Erythroblast (primary cell): ENCODE measurements at regions not wholly inside any gene's neighbourhood (a gene's known extent, or its start where the extent isn't known, plus 50 kb on each side); places are given as distances from the start of the nearest gene placed in this dataset.
"Not testable (repeated sequence)": the region's sequence is repeated elsewhere in the genome, so short reads cannot be mapped to it uniquely, and the experiment has no call there.

Experiments
- DNase-seq, 2 experiments: peaks; one replicate each; lab custom pipeline; 2025; lab: John Stamatoyannopoulos, UW
- GATA1 ChIP-seq: IDR thresholded peaks from 2 replicates; pipeline ENCODE4 v1.6.1; 2011; ENCODE audit warnings: low read depth, mild to moderate bottlenecking, control low read depth, low read length, moderate library complexity
- POLR2A ChIP-seq: IDR thresholded peaks from 2 replicates; pipeline ENCODE4 v1.6.1; 2011; ENCODE audit warnings: mild to moderate bottlenecking, low read length

DNA sequence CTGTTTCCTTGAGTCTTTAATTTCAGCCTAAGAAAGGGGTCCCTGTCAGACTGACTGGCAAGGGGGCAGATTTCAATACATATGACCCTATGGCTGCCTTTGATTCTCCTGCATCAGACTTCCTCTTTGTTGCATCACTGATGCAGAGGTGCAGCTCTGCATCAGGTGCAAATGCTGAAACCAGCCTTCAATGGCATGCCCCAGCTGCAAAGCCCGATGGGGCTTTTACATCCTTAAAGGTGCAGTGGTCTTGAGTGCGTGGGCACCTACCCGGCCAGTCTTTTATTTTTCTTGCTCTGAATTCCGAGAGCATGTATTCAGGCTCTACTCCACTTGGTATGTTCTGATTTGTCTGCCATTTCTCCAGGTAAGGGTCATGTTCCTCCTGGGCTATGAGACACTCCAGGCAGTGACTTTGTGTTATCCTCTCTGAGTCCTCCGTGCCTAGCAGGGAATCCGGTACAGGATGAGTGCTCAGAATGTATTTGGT lies 169.5 kb downstream of the MYCN start:
- no peak for DNase-seq
- no peak for TF ChIP-seq GATA1
- no peak for TF ChIP-seq POLR2A

GRCh38 chr2:16109368-16109820 lies 169.0 kb downstream of the MYCN start:
- no peak for TF ChIP-seq GATA1
- no peak for TF ChIP-seq POLR2A
- DNase-seq, result no peak

DNA sequence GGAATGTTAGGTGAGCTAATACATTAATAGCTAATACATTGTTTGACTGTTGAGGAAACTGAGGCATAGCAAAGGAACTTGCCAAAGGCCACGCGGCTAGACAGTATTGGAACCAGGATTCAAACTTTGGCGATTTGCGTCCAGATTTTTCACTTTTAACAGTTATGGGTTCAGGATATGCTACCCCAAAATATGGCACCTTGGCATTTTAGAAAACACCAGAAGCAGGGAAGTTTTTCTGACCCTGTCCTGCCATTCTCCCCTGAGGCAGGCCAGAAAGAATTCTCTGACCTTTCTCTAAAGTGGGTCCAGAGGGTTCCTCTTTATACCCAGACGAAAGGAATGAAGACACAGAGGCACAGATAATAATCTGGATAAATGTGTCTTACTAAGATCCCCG lies 166.9 kb downstream of the MYCN start:
- no peak for DNase-seq
- TF ChIP-seq GATA1 (no peak), POLR2A (no peak)

DNA sequence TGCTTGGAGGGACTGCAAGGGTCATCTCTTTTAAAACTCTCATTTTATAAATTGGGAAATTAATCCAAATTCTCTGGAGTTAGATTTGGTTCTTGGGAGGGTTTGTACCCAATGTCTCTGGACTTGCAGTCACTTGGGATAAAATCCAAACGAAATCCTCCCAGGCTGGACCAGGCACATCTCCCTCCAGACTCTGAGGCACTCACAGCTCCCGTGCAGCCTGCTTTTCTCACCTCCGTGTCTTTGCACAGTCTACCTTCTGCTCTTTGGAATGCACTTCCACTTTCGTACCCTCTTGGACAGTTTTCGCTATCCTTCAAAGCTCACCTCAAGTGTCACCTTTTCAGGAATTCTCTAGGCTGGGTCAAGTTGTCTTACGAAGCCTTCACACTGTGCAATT lies 166.3 kb downstream of the MYCN start:
- no peak for TF ChIP-seq POLR2A
- no peak for TF ChIP-seq GATA1
- DNase-seq, result no peak

DNA sequence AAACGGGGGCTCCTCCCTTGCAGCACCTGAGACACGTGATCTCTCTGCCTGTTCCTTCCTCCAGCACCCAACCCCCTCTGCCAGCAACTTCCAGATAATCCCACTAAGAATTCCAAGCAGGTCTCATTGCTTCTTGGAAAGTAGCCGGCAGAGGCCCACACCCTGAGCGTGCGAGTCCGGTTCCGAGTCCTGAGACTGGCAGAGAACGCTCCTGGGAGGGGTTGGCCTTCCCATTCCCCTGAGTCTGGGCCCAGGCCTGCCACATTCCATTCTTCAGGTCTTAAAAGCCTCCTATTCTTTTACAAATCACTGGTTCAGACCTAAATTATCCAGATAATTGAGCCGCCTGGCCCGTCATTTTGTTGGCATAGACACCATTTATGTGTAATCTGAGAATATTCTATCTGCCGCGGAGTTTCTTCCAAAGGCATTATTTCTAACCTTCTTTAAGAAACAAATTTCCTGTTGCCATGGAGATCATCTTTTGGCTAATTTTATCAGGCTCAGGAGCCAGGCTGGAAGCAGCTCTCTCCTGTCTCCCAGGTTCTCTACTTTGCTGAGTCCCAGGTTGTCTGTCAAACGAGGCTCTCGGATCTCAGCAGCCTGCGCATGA lies 165.4 kb downstream of the MYCN start:
- TF ChIP-seq GATA1 (no peak), POLR2A (no peak)
- no peak for DNase-seq

DNA sequence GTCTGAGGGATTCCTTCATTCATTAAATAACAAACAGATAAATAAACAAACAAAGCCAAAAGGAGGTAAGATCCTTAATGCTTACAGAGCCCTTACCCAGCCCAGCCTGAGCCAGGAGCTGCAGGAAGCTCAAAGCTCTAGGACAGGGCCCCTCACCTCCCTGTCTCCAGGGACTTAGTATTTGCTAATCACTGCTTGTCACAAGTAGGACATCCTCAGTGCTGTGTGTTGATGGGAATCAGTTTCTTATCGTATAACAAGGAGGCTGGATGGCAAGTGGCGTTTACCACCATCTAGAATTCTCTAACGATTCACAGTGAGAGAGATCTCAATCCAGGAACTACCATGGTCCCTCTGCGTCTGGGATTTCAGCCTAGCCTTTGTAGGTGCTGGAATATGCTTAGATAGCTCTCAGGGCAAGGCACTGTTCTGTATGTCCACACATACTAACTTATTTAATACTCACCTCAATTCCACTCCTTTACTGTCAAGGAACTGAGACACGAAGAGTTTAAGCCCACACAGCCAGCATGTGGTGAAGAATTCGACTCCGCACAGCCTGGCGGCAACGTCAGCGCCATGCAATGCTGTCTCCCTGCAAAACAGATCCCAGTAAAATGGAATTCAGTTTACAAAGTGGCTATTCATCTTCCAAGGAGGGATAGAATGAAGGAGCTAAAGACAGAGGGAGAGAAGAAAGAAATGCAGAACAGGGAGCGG lies 164.8 kb downstream of the MYCN start:
- TF ChIP-seq POLR2A (no peak), GATA1 (no peak)
- no peak for DNase-seq

- DNase-seq, result no peak
- TF ChIP-seq POLR2A (no peak), GATA1 (no peak)
Measured at GRCh38 chr2:16104315-16104948, 164.1 kb downstream of the MYCN start.

DNA sequence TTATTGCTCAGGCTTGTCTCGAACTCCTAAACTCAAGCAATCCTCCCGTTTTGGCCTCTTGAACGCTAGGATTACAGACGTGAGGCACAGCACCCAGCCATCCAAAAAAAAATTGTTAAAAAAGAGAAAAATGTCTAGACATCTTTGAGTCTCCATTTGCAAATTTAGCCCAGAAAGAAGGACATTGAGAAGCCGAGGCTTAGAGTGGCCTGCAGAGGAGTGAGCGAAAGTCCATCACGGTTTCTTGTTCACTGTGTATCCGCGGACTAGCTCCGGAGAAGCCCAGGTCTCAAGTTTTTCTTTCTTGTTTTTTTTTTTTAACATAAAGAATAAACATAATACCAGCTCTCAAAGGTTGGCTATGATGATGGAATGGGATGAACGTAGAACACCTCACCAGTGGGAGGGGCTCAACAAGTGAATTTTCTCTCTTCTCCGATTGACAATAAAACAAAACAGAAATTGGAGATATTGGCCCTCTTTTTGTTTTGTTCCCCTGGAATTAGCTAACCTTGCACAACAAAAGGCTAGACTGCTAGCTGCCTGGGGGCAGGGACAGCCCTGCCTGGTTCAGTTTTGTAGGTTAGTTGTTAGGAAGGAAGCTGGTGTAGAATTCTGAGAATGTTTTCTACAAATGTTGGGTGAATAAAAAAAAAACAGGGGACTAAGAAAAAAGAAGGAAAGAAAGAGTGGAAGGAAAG lies 163.4 kb downstream of the MYCN start:
- no peak for DNase-seq
- TF ChIP-seq GATA1 (no peak), POLR2A (no peak)

DNA sequence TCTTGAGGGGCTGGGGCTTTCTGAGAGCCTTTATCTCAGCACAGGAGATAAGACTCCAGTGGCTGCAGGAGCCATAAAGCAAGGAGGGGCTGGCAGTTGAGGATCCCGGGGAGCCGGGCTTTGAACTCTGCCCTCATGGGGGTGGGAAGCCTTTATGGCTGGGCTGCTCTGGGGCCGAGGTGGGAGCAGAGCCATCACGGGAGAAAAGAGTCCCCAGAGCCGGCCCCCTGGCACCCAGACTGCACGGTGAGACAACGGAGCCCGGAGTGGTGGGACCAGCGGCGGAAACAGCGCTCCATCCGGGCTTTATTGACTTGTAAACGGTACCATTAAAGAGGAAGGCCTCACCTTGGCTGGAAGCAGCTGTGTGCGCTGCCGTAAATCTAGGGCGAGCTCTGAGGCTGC lies 162.6 kb downstream of the MYCN start:
- TF ChIP-seq POLR2A, result no peak
- TF ChIP-seq GATA1, result no peak

DNA sequence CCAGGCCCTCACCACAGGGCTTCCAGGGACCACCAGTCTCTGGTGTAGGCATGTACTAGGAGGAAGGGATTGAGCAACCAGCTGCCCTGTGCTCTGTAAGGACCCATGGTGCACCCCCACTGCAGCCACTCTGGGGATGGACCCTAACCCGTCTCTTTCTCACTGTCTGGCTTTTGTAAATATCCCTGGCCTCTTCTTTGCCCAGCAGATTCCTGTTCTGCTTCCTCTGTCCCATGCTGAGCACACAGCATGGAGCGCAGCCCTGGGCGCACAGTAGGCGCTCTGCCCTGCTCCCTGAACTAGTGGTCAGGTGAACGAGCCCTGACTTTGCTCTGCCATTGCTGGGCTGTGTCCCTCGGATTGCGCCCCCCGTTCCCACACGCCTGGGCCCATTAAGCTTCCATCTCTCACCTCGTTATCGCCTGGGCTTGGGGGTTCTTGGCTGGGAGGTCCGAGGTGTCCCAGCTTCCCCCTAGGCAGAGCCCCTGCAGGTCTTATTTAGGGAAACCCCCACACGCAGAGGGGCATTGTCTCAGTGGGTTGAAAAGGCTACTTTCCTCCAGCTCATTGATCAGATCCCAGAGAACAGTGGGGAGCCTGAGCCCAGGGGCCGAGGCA lies 162.1 kb downstream of the MYCN start:
- TF ChIP-seq POLR2A (no peak), GATA1 (no peak)
- DNase-seq, result no peak

More for the DNA sequence above, 162.6 kb downstream of the MYCN start:
- DNase-seq, result no peak

- TF ChIP-seq GATA1, result no peak
- no peak for TF ChIP-seq POLR2A
- DNase-seq, result no peak
Measured at GRCh38 chr2:16101196-16101595, 160.8 kb downstream of the MYCN start.

DNA sequence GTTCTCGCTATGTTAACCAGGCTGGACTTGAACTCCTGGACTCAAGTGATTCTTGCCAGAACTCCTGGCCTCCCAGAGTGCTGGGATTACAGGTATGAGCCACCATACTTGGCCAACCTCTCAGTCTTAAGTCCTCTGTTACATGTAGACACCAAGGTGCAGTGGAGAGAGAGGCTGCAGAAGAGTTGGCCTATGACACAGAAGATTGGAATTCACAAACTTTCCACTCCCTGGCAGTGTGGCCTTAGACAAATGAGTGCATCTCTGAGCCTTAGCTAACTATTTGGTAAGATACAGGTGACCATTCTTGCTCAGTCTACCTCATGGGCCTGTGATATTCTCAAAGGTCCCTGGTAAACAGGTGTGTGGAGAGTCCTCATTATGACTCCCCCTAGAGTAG lies 159.7 kb downstream of the MYCN start:
- no peak for DNase-seq
- no peak for TF ChIP-seq GATA1
- TF ChIP-seq POLR2A, result no peak

- no peak for DNase-seq
- no peak for TF ChIP-seq POLR2A
- TF ChIP-seq GATA1, result no peak
Measured at GRCh38 chr2:16099326-16099725, 159.0 kb downstream of the MYCN start.

GRCh38 chr2:16096962-16097361 lies 156.6 kb downstream of the MYCN start:
- TF ChIP-seq GATA1 (no peak), POLR2A (no peak)
- no peak for DNase-seq

GRCh38 chr2:16095483-16095882 lies 155.1 kb downstream of the MYCN start:
- DNase-seq, result not testable (repeated sequence)
